GM12878 (cell line): ENCODE measurements at regions not wholly inside any gene's neighbourhood (a gene's known extent, or its start where the extent isn't known, plus 50 kb on each side); places are given as distances from the start of the nearest gene placed in this dataset.

ENCODE experiments used
- ATAC-seq: fragments of 200-7000 bp; cut with Tn5 transposase; 3 replicates; pipeline ENCODE4 v1.9.1; 2020; ENCODE audit warnings: mild to moderate bottlenecking, moderate library complexity
- BruUV-seq: library from RNA; stranded (reverse); fragments of 400-500 nt; replicated peaks from 2 replicates; lab custom pipeline; 2021; lab: Mats Ljungman, UMichigan
- CTCF ChIA-PET: fragments of 300-600 bp; sonication (Branson Sonifier 250); formaldehyde crosslinking; extraction: SDS; loops from one replicate; lab custom pipeline; 2021; ENCODE audit warnings: inconsistent platforms; lab: Yijun Ruan, JAX
- POLR2A ChIA-PET: fragments of 350-600 bp; formaldehyde crosslinking; extraction: SDS; loops from one replicate; lab custom pipeline; 2021; ENCODE audit warnings: inconsistent platforms; lab: Charles Lee
- RAD21 ChIA-PET: fragments of 300-600 bp; sonication (Branson Sonifier 250); formaldehyde crosslinking; loops from one replicate; lab custom pipeline; 2023; ENCODE audit warnings: antibody characterized with exemption; ENCODE audit not compliant: unreplicated experiment; lab: Charles Lee
- SMC1A ChIA-PET: fragments of 300-600 bp; sonication (Branson Sonifier 250); formaldehyde crosslinking; loops from one replicate; lab custom pipeline; 2023; ENCODE audit not compliant: unreplicated experiment, uncharacterized antibody; lab: Charles Lee
- DNase-seq: peaks from one replicate; pipeline ENCODE4 v3.0.0-alpha.2; 2011; ENCODE audit warnings: low read depth, low spot score
- FAIRE-seq: peaks from 3 replicates; lab custom pipeline; 2011; peaks lifted over from hg19 to GRCh38; lab: Jason Lieb, UNC
- H2AFZ ChIP-seq: 2 replicates; pipeline ENCODE4 v1.6.0; 2011; ENCODE audit warnings: low read depth, low read length, control low read depth; ENCODE audit not compliant: control insufficient read depth
- H3K27ac ChIP-seq: 2 replicates; pipeline ENCODE4 v1.5.1; 2011; ENCODE audit warnings: control low read depth; ENCODE audit not compliant: control insufficient read depth, insufficient read depth
- H3K27me3 ChIP-seq, 2 experiments: replicated peaks in 1 of 2; 2 replicates each; pipeline versions ENCODE4 v1.6.0 to v1.6.1; 2011; ENCODE audit warnings: low read length in 1 of 2; ENCODE audit not compliant: control insufficient read depth in 2 of 2, insufficient read depth in 2 of 2
- H3K36me3 ChIP-seq, 2 experiments: 2 replicates each; pipeline ENCODE4 v1.5.1; 2011; ENCODE audit warnings: low read length in 1 of 2; ENCODE audit not compliant: control insufficient read depth in 2 of 2, insufficient read depth in 2 of 2
- H3K4me1 ChIP-seq: 2 replicates; pipeline ENCODE4 v1.6.1; 2011; ENCODE audit warnings: mild to moderate bottlenecking, low read length, moderate library complexity, mixed read lengths; ENCODE audit not compliant: control insufficient read depth, insufficient read depth
- H3K4me2 ChIP-seq: 2 replicates; pipeline ENCODE4 v1.6.0; 2011; ENCODE audit warnings: control low read depth; ENCODE audit not compliant: control insufficient read depth, insufficient read depth
- H3K4me3 ChIP-seq: fragments of 200-600 bp; sonication (generic); 2 replicates; pipeline ENCODE4 v1.5.1; 2016
- H3K79me2 ChIP-seq: 2 replicates; pipeline ENCODE4 v1.6.0; 2011; ENCODE audit warnings: low read length; ENCODE audit not compliant: control insufficient read depth, insufficient read depth
- H3K9ac ChIP-seq: 2 replicates; pipeline ENCODE4 v1.8.0; 2011; ENCODE audit warnings: low read length, control low read depth, mixed read lengths; ENCODE audit not compliant: control insufficient read depth, insufficient read depth
- H3K9me3 ChIP-seq: replicated peaks from 3 replicates; pipeline ENCODE4 v1.5.1; 2011; ENCODE audit warnings: mild to moderate bottlenecking, low read length; ENCODE audit not compliant: control insufficient read depth, insufficient read depth
- H4K20me1 ChIP-seq: 2 replicates; pipeline ENCODE4 v1.6.0; 2011; ENCODE audit not compliant: control insufficient read depth, insufficient read depth
- BACH1 ChIP-seq: fragments of 450-650 bp; IDR thresholded peaks from 2 replicates; pipeline ENCODE4 v1.6.1; 2017; ENCODE audit warnings: mild to moderate bottlenecking, borderline replicate concordance
- MYB ChIP-seq: fragments of 150-350 bp; IDR thresholded peaks from 2 replicates; pipeline ENCODE4 v1.6.1; 2014; ENCODE audit warnings: mild to moderate bottlenecking, low read depth, low read length, borderline replicate concordance
- MYC ChIP-seq: IDR thresholded peaks from 2 replicates; pipeline ENCODE4 v1.6.1; 2011; ENCODE audit warnings: mild to moderate bottlenecking, low read length, moderate library complexity, inconsistent platforms; ENCODE audit not compliant: insufficient read depth, insufficient replicate concordance, insufficient read length, severe bottlenecking
- PRDM15 ChIP-seq: fragments of 450-650 bp; formaldehyde crosslinking; IDR thresholded peaks from 2 replicates; pipeline ENCODE4 v1.4.0; 2020; ENCODE audit warnings: mild to moderate bottlenecking, moderate library complexity
- RAD21 ChIP-seq: IDR thresholded peaks from 2 replicates; pipeline ENCODE4 v1.6.1; 2011; ENCODE audit warnings: mild to moderate bottlenecking, low read depth, low read length, moderate library complexity; ENCODE audit not compliant: insufficient read depth
- TCF7 ChIP-seq: IDR thresholded peaks from 2 replicates; pipeline ENCODE4 v1.6.1; 2014; ENCODE audit warnings: antibody characterized with exemption, borderline replicate concordance
- USF1 ChIP-seq: IDR thresholded peaks from 2 replicates; pipeline ENCODE4 v1.6.1; 2011; ENCODE audit warnings: borderline replicate concordance, low read depth, mild to moderate bottlenecking, moderate library complexity, mixed read lengths, low read length; ENCODE audit not compliant: insufficient read depth; ENCODE audit errors: extremely low read length
- WRNIP1 ChIP-seq: IDR thresholded peaks from 2 replicates; pipeline ENCODE4 v1.6.1; 2011; ENCODE audit warnings: low read depth, low read length, improper control_type of control experiment, borderline replicate concordance
- ZNF24 ChIP-seq: fragments of 450-650 bp; IDR thresholded peaks from 2 replicates; pipeline ENCODE4 v1.6.1; 2017; ENCODE audit warnings: antibody characterized with exemption, mild to moderate bottlenecking
- WGBS: methylation state at CpG from one replicate; pipeline ENCODE4 v1.1.6; 2016; ENCODE audit warnings: low lambda C conversion rate; ENCODE audit not compliant: insufficient replicate concordance, insufficient coverage; ENCODE audit errors: missing lambda C conversion rate; 5-methylcytosine and 5-hydroxymethylcytosine counted together
- in situ Hi-C: fragments of 300-500 bp; cut with MboI; formaldehyde crosslinking; loops from 9 replicates; pipeline ENCODE4 v1.14.3; 2018; ENCODE audit warnings: mixed read lengths
- intact Hi-C: fragments of 100-400 bp; cut with micrococcal nuclease; formaldehyde crosslinking; loops from one replicate; pipeline ENCODE4 v1.14.2; 2022; ENCODE audit not compliant: unreplicated experiment

GRCh38 chr11:87635001-87635400, 540.2 kb downstream of the RAB38 start:
- Histone ChIP-seq H3K79me2 (no peaks in the 10 kb centered on the region), H3K36me3 (no peaks in the 10 kb centered on the region), H3K4me2 (no peak overlapping the region), H3K4me3 (no peak overlapping the region), H3K27me3 (no peaks in the 10 kb centered on the region), H4K20me1 (no peaks in the 10 kb centered on the region), H3K4me1 (no peaks in the 10 kb centered on the region), H3K9ac (no peak overlapping the region), H3K27ac (no peak overlapping the region), H3K9me3 (no peaks in the 10 kb centered on the region), H2AFZ (no peak overlapping the region)
- WGBS, result 42% methylated on average over 5 of the region's 5 CpGs
- ChIA-PET POLR2A (no interaction called here), CTCF (no interaction called here), SMC1A (no interaction called here), RAD21 (no interaction called here)
- TF ChIP-seq MYB (no peak), TCF7 (no peak), RAD21 (no peak), USF1 (no peak), BACH1 (no peak), WRNIP1 (no peak), ZNF24 (no peak), PRDM15 (CRISPR knock-in tag) (no peak), MYC (no peak)
- intact Hi-C loops (no loop called here), in situ Hi-C loops (no loop called here)
- ATAC-seq (no peak), DNase-seq (no peak), FAIRE-seq (no peak)
- no TSS peak for BruUV-seq
